ENCODE measurements at regions not wholly inside any gene's neighbourhood (a gene's known extent, or its start where the extent isn't known, plus 50 kb on each side); places are given as distances from the start of the nearest gene placed in this dataset.

GRCh38 chr3:159112724-159113123 lies 310.9 kb downstream of the MFSD1 start:
- TF ChIP-seq CTCF (IDR thresholded peaks at IDR 0.05; ENCODE audit: low read depth, low read length, missing control alignments) = no peak
- H3K4me3 ChIP-seq (ENCODE audit: low read depth, low read length) = no peak overlapping the region
- no peak for DNase-seq (ENCODE audit: low read depth)

GRCh38 chr3:159113221-159113875 lies 311.5 kb downstream of the MFSD1 start:
- no peak for TF ChIP-seq CTCF (IDR thresholded peaks at IDR 0.05; ENCODE audit: low read depth, low read length, missing control alignments)

GRCh38 chr3:159114582-159114981 lies 312.7 kb downstream of the MFSD1 start:
- no peak for TF ChIP-seq CTCF (IDR thresholded peaks at IDR 0.05; ENCODE audit: low read depth, low read length, missing control alignments)
- no peak overlapping the region for H3K4me3 ChIP-seq (ENCODE audit: low read depth, low read length)
- no peak for DNase-seq (ENCODE audit: low read depth)

More at GRCh38 chr3:159113221-159113875, 311.5 kb downstream of the MFSD1 start:
- DNase-seq (ENCODE audit: low read depth) = no peak
- no peak overlapping the region for H3K4me3 ChIP-seq (ENCODE audit: low read depth, low read length)

- no peak for DNase-seq (ENCODE audit: low read depth)
- no peak overlapping the region for H3K4me3 ChIP-seq (ENCODE audit: low read depth, low read length)
- TF ChIP-seq CTCF (IDR thresholded peaks at IDR 0.05; ENCODE audit: low read depth, low read length, missing control alignments) = no peak
These were observed 322.0 kb downstream of the MFSD1 start for GRCh38 chr3:159123877-159124276.

GRCh38 chr3:159126261-159127020 lies 324.6 kb downstream of the MFSD1 start:
- no peak overlapping the region for H3K4me3 ChIP-seq (ENCODE audit: low read depth, low read length)
- no peak for TF ChIP-seq CTCF (IDR thresholded peaks at IDR 0.05; ENCODE audit: low read depth, low read length, missing control alignments)
- no peak for DNase-seq (ENCODE audit: low read depth)

- no peak overlapping the region for H3K4me3 ChIP-seq (ENCODE audit: low read depth, low read length)
- no peak for TF ChIP-seq CTCF (IDR thresholded peaks at IDR 0.05; ENCODE audit: low read depth, low read length, missing control alignments)
- DNase-seq (ENCODE audit: low read depth) = no peak
These were observed 325.2 kb downstream of the MFSD1 start for GRCh38 chr3:159127021-159127392.

Data from GM12864 (cell line).